ENCODE measurements at regions not wholly inside any gene's neighbourhood (a gene's known extent, or its start where the extent isn't known, plus 50 kb on each side); places are given as distances from the start of the nearest gene placed in this dataset.

- no peak overlapping the region for H3K27ac ChIP-seq
- no peak for TF ChIP-seq CTCF (conservative IDR thresholded peaks at IDR 0.05)
These were observed 55.3 kb upstream of the NOL4 start for GRCh38 chr18:34280000-34280399.

- TF ChIP-seq CTCF (conservative IDR thresholded peaks at IDR 0.05), result no peak
- H3K27ac ChIP-seq, result no peak overlapping the region
These were observed 55.9 kb upstream of the NOL4 start for GRCh38 chr18:34280653-34281052.

- H3K27ac ChIP-seq, result no peak overlapping the region
- TF ChIP-seq CTCF (conservative IDR thresholded peaks at IDR 0.05), result no peak
These were observed 56.6 kb upstream of the NOL4 start for GRCh38 chr18:34281290-34281689.

GRCh38 chr18:34281722-34282121 lies 57.0 kb upstream of the NOL4 start:
- H3K27ac ChIP-seq, result no peak overlapping the region
- no peak for TF ChIP-seq CTCF (conservative IDR thresholded peaks at IDR 0.05)

- H3K27ac ChIP-seq, result no peak overlapping the region
- TF ChIP-seq CTCF (conservative IDR thresholded peaks at IDR 0.05), result no peak
These were observed 58.8 kb upstream of the NOL4 start for GRCh38 chr18:34283506-34283905.

- H3K27ac ChIP-seq, result no peak overlapping the region
- no peak for TF ChIP-seq CTCF (conservative IDR thresholded peaks at IDR 0.05)
These were observed 63.1 kb upstream of the NOL4 start for GRCh38 chr18:34287825-34288224.

- no peak overlapping the region for H3K27ac ChIP-seq
- no peak for TF ChIP-seq CTCF (conservative IDR thresholded peaks at IDR 0.05)
These were observed 67.9 kb upstream of the NOL4 start for GRCh38 chr18:34292594-34292993.

GRCh38 chr18:34297287-34297686 lies 72.6 kb upstream of the NOL4 start:
- no peak for TF ChIP-seq CTCF (conservative IDR thresholded peaks at IDR 0.05)
- H3K27ac ChIP-seq, result no peak overlapping the region

Measured in VCaP (cell line).